ENCODE measurements at regions not wholly inside any gene's neighbourhood (a gene's known extent, or its start where the extent isn't known, plus 50 kb on each side); places are given as distances from the start of the nearest gene placed in this dataset.

DNA sequence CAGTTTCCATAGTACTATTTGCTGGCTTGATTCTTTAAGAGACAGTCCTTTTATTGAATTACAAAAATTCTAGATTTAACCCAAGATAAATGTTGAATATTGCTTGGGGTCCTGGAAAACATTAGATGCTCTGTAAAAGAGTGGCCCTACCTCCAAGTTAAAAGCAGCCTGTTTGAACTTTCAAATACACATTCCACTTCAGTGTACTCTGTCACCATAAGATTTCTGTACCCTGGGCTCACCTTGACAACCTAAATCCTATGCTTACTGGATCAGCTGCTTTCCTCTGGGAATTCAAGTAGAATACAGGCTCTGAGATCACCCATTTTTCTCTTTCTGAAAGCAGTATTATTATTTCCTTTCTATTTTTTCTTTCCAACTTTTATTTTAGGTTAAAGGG lies 107.7 kb upstream of the DCN start:
- Histone ChIP-seq H3K36me3 (no peaks in the 10 kb centered on the region), H3K27me3 (no peaks in the 10 kb centered on the region), H3K27ac (no peak overlapping the region), H3K4me3 (no peak overlapping the region), H3K9me3 (no peaks in the 10 kb centered on the region), H3K4me1 (no peaks in the 10 kb centered on the region)
- DNase-seq (ENCODE audit: low spot score): no peak
- TF ChIP-seq, protein P1, sequence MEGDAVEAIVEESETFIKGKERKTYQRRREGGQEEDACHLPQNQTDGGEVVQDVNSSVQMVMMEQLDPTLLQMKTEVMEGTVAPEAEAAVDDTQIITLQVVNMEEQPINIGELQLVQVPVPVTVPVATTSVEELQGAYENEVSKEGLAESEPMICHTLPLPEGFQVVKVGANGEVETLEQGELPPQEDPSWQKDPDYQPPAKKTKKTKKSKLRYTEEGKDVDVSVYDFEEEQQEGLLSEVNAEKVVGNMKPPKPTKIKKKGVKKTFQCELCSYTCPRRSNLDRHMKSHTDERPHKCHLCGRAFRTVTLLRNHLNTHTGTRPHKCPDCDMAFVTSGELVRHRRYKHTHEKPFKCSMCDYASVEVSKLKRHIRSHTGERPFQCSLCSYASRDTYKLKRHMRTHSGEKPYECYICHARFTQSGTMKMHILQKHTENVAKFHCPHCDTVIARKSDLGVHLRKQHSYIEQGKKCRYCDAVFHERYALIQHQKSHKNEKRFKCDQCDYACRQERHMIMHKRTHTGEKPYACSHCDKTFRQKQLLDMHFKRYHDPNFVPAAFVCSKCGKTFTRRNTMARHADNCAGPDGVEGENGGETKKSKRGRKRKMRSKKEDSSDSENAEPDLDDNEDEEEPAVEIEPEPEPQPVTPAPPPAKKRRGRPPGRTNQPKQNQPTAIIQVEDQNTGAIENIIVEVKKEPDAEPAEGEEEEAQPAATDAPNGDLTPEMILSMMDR (IDR thresholded peaks at IDR 0.05): no peak

DNA sequence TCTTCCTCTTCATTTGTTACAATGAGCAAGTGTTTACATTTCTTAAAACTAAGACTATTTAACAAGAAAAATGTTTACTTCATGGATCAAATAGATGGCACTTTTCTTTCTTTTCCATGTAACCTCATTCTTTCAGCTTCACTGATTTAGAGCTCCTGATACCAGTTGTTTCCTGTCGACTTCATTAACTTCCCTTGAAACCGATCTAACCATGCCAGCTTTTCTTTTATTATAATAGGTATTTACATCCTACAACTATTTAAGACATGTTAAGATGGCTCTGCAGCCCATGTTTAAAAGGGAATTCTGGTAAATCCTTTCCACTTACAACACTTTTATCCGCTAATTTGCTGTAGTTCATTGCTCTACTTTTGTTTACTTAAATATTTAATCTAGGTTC lies 107.3 kb upstream of the DCN start:
- Histone ChIP-seq H3K4me1 (no peaks in the 10 kb centered on the region), H3K27me3 (no peaks in the 10 kb centered on the region), H3K36me3 (no peaks in the 10 kb centered on the region), H3K4me3 (no peak overlapping the region), H3K9me3 (no peaks in the 10 kb centered on the region), H3K27ac (no peak overlapping the region)
- TF ChIP-seq, protein P1 (IDR thresholded peaks at IDR 0.05): no peak
- no peak for DNase-seq (ENCODE audit: low spot score)

DNA sequence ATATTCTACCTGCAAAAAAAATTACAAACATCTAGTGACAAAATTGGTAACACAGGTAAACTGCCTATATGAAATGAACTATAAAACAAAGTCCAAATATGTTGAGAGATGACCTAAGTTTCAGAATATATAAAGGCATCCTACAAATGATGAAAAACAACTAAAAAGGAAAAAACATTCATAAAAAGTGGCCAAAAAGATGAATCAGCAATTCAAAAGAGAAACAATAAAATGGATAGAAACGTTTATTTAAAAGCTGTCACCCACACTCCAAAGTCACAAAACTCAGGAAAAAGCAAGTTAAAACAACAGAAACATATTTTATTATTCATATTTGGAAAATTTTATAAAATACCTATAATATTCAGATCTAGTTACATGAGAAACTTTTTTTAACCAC lies 106.5 kb upstream of the DCN start:
- Histone ChIP-seq H3K27me3 (no peaks in the 10 kb centered on the region), H3K4me3 (no peak overlapping the region), H3K36me3 (no peaks in the 10 kb centered on the region), H3K4me1 (no peaks in the 10 kb centered on the region), H3K9me3 (no peaks in the 10 kb centered on the region), H3K27ac (no peak overlapping the region)
- TF ChIP-seq, protein P1 (IDR thresholded peaks at IDR 0.05): no peak
- no peak for DNase-seq (ENCODE audit: low spot score)

DNA sequence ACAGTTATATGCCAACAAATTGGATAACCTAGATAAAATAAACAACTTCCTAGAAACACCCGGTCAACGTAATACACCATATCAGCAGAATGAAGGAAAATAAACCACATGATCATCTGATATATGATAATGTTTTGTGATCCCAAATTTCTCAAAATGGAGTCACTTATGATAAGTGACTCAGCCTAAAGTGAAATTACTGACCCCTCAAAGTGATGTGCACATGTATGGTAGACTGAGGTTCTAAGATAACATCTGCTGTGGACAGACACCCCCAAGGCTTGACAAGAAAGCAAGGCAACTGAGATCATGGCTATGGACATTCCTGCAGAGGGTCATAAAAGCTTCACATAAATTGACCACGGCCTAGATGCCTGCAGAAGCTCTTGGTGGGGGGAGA lies 105.1 kb upstream of the DCN start:
- Histone ChIP-seq H3K9me3 (no peaks in the 10 kb centered on the region), H3K36me3 (no peaks in the 10 kb centered on the region), H3K27ac (no peak overlapping the region), H3K27me3 (no peaks in the 10 kb centered on the region), H3K4me1 (no peaks in the 10 kb centered on the region), H3K4me3 (no peak overlapping the region)
- DNase-seq (ENCODE audit: low spot score): no peak
- TF ChIP-seq, protein P1 (IDR thresholded peaks at IDR 0.05): no peak

DNA sequence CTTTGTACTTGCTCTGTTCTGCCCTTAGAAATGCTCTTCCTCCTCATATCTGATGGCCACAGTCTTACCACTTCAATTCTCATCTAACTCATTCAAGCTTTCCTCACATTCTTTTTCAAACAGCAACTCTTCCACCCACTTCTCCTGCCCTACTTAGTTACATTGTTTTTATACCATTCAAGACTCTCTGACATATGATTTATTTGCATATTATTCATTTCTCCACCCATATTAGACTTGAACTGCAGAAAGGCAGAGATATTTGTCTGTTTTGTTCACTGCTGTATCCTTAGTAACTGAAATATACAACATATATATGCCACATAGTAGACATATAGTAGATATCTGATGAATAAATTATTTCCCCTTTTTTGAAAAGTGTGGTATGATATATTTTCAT lies 95.5 kb upstream of the DCN start:
- no peaks in the 10 kb centered on the region for H3K9me3 ChIP-seq
- TF ChIP-seq, protein P1 (IDR thresholded peaks at IDR 0.05): no peak
- no peak overlapping the region for H3K27ac ChIP-seq
- no peak for DNase-seq (ENCODE audit: low spot score)
- no peaks in the 10 kb centered on the region for H3K36me3 ChIP-seq
- H3K4me1 ChIP-seq: peaks cover 0 to 4% of the 10 kb centered on the region in 2 donors
- no peaks in the 10 kb centered on the region for H3K27me3 ChIP-seq
- no peak overlapping the region for H3K4me3 ChIP-seq

DNA sequence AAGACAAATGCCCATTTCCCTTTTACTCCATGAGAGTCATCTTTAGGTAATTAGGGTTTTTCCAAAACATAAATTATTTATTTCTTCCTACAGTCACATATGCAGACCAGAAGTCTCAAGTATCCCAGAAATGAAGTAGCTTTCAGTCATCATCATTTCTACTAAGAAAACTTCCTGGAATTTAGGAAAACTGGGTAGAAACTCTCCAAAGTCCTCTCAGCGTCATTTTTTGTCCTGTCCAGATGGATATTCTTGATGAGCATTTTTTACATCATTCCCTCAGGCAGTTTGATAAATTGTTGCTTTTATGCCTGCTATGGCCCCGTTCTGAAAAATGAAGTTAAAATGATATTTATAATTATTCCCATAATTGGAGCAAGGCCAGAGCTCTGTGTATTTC lies 93.9 kb upstream of the DCN start:
- TF ChIP-seq, protein P1 (IDR thresholded peaks at IDR 0.05): no peak
- Histone ChIP-seq H3K27ac (no peak overlapping the region), H3K4me3 (no peak overlapping the region), H3K9me3 (no peaks in the 10 kb centered on the region), H3K4me1 (peaks cover 0 to 10% of the 10 kb centered on the region in 2 donors), H3K27me3 (no peaks in the 10 kb centered on the region), H3K36me3 (no peaks in the 10 kb centered on the region)
- DNase-seq (ENCODE audit: low spot score): no peak

All from right atrium auricular region (tissue), 2 donors.